ENCODE measurements at regions not wholly inside any gene's neighbourhood (a gene's known extent, or its start where the extent isn't known, plus 50 kb on each side); places are given as distances from the start of the nearest gene placed in this dataset.

DNA sequence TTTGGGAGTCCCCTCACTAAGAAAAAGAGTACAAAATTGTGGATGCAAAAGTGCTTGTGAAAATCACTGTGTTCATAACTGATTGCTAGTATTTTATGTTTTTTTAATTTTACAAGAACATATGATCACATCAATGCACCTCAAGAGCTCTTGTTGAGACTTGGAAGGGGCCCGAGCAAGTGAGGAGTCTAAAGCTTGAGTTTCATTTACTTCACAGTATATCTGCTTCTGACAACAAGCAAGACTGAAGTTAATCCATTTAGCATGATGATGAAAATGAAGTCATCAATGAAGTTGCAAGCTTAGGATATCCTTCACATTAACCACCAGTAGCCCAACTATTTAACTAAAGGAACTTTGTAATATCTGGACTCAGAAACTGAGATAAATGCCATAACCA lies 182.5 kb upstream of the DIO2 start:
- TF ChIP-seq, protein P1, sequence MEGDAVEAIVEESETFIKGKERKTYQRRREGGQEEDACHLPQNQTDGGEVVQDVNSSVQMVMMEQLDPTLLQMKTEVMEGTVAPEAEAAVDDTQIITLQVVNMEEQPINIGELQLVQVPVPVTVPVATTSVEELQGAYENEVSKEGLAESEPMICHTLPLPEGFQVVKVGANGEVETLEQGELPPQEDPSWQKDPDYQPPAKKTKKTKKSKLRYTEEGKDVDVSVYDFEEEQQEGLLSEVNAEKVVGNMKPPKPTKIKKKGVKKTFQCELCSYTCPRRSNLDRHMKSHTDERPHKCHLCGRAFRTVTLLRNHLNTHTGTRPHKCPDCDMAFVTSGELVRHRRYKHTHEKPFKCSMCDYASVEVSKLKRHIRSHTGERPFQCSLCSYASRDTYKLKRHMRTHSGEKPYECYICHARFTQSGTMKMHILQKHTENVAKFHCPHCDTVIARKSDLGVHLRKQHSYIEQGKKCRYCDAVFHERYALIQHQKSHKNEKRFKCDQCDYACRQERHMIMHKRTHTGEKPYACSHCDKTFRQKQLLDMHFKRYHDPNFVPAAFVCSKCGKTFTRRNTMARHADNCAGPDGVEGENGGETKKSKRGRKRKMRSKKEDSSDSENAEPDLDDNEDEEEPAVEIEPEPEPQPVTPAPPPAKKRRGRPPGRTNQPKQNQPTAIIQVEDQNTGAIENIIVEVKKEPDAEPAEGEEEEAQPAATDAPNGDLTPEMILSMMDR (IDR thresholded peaks at IDR 0.05; ENCODE audit: extremely low read depth, low read depth, low read length), result no peak
- no peaks in the 10 kb centered on the region for H4K20me1 ChIP-seq (ENCODE audit: insufficient read depth, low read length)
- no peaks in the 10 kb centered on the region for H3K36me3 ChIP-seq (ENCODE audit: insufficient read depth, low read length)
- peaks cover 2% of the 10 kb centered on the region for H3K9me3 ChIP-seq (ENCODE audit: low read depth, low read length)
- no peak for DNase-seq (ENCODE audit: insufficient read length, low spot score, missing footprints)
- no peaks in the 10 kb centered on the region for H3K79me2 ChIP-seq (ENCODE audit: insufficient read depth, low read length)
- no peak overlapping the region for H2AFZ ChIP-seq (ENCODE audit: low read length)
- H3K4me3 ChIP-seq (ENCODE audit: insufficient read depth, low read length), result no peak overlapping the region
- H3K4me2 ChIP-seq (ENCODE audit: insufficient read depth, low read length), result no peak overlapping the region
- H3K4me1 ChIP-seq (ENCODE audit: insufficient read depth, low read length), result peaks cover 13% of the 10 kb centered on the region
- H3K27ac ChIP-seq (ENCODE audit: low read depth, low read length), result no peak overlapping the region
- H3K27me3 ChIP-seq (ENCODE audit: insufficient read depth, low read length), result no peaks in the 10 kb centered on the region

DNA sequence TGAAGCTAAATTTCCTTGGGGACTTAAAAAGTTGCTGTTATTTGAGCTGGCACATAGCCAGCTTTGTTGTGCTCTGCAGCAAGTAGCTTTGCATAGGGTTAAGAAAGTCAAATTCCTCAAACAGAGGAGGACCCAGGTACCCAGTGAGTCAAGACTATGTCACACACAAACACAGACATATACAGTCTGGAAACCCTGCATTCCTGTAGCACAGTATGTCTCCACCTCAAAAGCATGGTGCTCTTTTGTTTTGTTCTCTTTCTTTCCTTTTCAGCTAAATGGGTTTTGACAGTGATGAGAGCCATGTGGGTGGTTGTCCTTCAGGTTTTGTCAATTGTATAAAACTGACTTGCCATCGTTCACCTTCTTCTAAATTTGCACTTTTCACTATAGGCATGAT lies 179.6 kb upstream of the DIO2 start:
- no peaks in the 10 kb centered on the region for H3K79me2 ChIP-seq (ENCODE audit: insufficient read depth, low read length)
- H3K36me3 ChIP-seq (ENCODE audit: insufficient read depth, low read length), result no peaks in the 10 kb centered on the region
- H4K20me1 ChIP-seq (ENCODE audit: insufficient read depth, low read length), result no peaks in the 10 kb centered on the region
- TF ChIP-seq, protein P1 (IDR thresholded peaks at IDR 0.05; ENCODE audit: extremely low read depth, low read depth, low read length), result no peak
- H3K27me3 ChIP-seq (ENCODE audit: insufficient read depth, low read length), result no peaks in the 10 kb centered on the region
- no peaks in the 10 kb centered on the region for H3K9me3 ChIP-seq (ENCODE audit: low read depth, low read length)
- no peak overlapping the region for H2AFZ ChIP-seq (ENCODE audit: low read length)
- no peak for DNase-seq (ENCODE audit: insufficient read length, low spot score, missing footprints)
- no peak overlapping the region for H3K27ac ChIP-seq (ENCODE audit: low read depth, low read length)
- H3K4me3 ChIP-seq (ENCODE audit: insufficient read depth, low read length), result no peak overlapping the region
- peaks cover 29% of the 10 kb centered on the region for H3K4me1 ChIP-seq (ENCODE audit: insufficient read depth, low read length)
- no peak overlapping the region for H3K4me2 ChIP-seq (ENCODE audit: insufficient read depth, low read length)

DNA sequence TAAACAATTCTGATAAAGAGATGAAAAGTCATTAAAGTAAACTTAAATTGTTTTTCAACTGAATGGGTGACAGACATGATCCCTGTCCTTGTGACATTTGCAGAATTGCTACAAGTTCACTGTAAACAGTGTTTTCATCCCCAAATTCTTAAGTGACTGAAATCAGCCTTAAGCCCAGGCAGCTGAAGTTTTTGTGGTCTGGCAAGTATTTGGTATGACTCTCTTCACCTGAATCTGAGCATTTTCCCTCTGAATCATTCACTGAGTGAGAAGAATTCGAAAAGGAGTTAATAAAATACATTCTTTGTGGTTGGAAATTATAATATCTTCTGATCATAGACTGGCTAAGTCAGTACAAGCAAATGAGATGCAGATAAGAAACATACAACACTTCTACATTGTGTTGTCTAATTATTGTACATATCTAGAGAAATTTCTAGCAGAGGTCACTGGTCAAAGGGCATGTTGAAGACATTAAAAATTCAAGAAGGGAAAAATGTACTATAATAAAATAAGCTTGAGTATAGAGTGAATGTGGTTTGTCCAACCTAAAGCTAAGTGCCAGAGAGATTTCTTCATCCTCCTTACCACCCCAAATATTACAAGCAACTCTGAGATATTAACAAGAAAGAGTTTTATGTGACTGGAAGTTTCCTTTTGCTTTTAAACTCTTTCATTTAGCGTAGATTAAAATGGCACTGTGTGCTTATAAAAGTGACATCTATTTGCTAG lies 177.8 kb upstream of the DIO2 start:
- peaks cover 29% of the 10 kb centered on the region for H3K4me1 ChIP-seq (ENCODE audit: insufficient read depth, low read length)
- DNase-seq (ENCODE audit: insufficient read length, low spot score, missing footprints), result peak; percentile 79
- H3K27me3 ChIP-seq (ENCODE audit: insufficient read depth, low read length), result no peaks in the 10 kb centered on the region
- no peak overlapping the region for H2AFZ ChIP-seq (ENCODE audit: low read length)
- H4K20me1 ChIP-seq (ENCODE audit: insufficient read depth, low read length), result no peaks in the 10 kb centered on the region
- H3K27ac ChIP-seq (ENCODE audit: low read depth, low read length), result peak overlapping the region; percentile 25
- no peaks in the 10 kb centered on the region for H3K36me3 ChIP-seq (ENCODE audit: insufficient read depth, low read length)
- H3K4me3 ChIP-seq (ENCODE audit: insufficient read depth, low read length), result no peak overlapping the region
- no peaks in the 10 kb centered on the region for H3K79me2 ChIP-seq (ENCODE audit: insufficient read depth, low read length)
- H3K9me3 ChIP-seq (ENCODE audit: low read depth, low read length), result no peaks in the 10 kb centered on the region
- TF ChIP-seq, protein P1 (IDR thresholded peaks at IDR 0.05; ENCODE audit: extremely low read depth, low read depth, low read length), result no peak
- peak overlapping the region; percentile 4 for H3K4me2 ChIP-seq (ENCODE audit: insufficient read depth, low read length)

DNA sequence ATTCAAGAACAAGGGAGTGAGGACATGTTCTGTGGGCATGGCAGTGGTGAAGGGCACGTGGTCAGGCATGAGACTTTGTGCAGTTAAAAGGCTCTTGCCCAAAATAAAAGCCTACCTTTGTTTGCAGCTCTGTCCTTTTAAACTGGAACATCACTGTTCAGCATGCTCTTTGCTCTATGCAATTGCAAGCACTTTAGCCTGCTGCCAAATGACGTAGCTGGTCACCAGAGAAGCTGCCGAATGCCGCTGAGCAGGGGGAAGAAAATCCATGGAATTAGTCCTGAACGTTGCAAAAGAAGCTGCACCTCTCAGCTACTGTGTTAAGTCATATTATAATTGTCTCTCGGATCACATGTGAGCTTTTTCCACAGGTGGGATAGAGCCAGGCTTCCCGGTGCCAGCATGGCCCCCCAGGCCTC lies 176.3 kb upstream of the DIO2 start:
- Histone ChIP-seq H4K20me1 (ENCODE audit: insufficient read depth, low read length) (no peaks in the 10 kb centered on the region), H3K4me1 (ENCODE audit: insufficient read depth, low read length) (peaks cover 29% of the 10 kb centered on the region), H3K79me2 (ENCODE audit: insufficient read depth, low read length) (no peaks in the 10 kb centered on the region), H3K4me2 (ENCODE audit: insufficient read depth, low read length) (no peak overlapping the region), H3K36me3 (ENCODE audit: insufficient read depth, low read length) (no peaks in the 10 kb centered on the region), H2AFZ (ENCODE audit: low read length) (peak overlapping the region; percentile 27), H3K27ac (ENCODE audit: low read depth, low read length) (peak overlapping the region; percentile 9), H3K27me3 (ENCODE audit: insufficient read depth, low read length) (no peaks in the 10 kb centered on the region), H3K4me3 (ENCODE audit: insufficient read depth, low read length) (no peak overlapping the region), H3K9me3 (ENCODE audit: low read depth, low read length) (no peaks in the 10 kb centered on the region)
- peak; percentile 10 for DNase-seq (ENCODE audit: insufficient read length, low spot score, missing footprints)
- TF ChIP-seq, protein P1 (IDR thresholded peaks at IDR 0.05; ENCODE audit: extremely low read depth, low read depth, low read length), result no peak
